ENCODE measurements at regions not wholly inside any gene's neighbourhood (a gene's known extent, or its start where the extent isn't known, plus 50 kb on each side); places are given as distances from the start of the nearest gene placed in this dataset.
A peak's percentile ranks its signal among the peaks of the same experiment; 100 is the strongest.

DNA sequence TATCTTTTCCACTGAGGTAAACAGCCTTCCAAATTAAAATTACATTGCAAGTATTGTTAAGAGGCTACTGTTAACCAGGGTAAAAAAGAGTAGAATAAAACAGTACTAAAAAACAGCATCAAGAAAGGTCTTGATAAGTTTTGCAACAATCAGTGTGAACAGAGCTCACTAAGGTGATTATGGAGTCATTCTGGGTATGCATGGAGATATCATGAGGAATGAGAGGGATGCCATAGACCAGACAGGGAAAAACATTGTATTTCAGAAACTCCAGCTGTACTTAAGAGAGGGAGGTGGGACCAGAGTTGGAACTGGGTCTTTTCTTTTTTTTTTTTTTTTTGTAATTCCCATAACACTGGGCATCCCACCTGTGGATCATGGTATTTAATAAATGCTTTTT is 549.6 kb downstream of the INHBA start:
- Mint-ChIP-seq H3K4me3 (ENCODE audit: unreplicated experiment) (no peak overlapping the region), H3K9me3 (ENCODE audit: unreplicated experiment) (no peaks in the 10 kb centered on the region), H3K27me3 (ENCODE audit: unreplicated experiment) (no peaks in the 10 kb centered on the region), H3K36me3 (ENCODE audit: unreplicated experiment) (no peaks in the 10 kb centered on the region), H3K27ac (ENCODE audit: unreplicated experiment) (no peak overlapping the region), H3K4me1 (ENCODE audit: unreplicated experiment) (peaks cover 11% of the 10 kb centered on the region)
- no peak for TF ChIP-seq CTCF (IDR thresholded peaks at IDR 0.05)
- DNase-seq (ENCODE audit: extremely low spot score, unreplicated experiment) = no peak

DNA sequence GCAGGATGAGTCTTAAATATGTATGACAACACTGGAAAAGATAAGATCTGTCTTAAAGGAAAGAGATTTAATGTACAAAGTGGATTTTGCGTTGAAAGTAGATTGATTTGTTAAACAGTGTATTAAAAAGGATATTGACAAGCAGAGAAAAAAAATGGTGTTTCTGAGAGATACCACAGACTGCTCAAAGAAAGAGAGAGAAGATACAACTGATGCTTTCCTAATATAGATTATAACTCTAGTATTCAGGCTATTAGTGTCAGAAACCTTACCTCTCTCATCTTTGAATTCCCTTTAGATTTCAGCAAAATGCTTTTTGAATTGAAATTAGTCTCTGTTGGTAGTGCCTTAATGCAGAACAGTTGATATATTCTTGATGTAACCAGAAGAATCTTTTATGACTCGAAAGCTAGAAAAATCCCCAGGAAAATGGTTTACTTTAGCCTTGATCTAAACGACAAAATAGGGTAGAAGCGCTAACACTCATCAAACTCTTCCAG is 550.7 kb downstream of the INHBA start:
- no peaks in the 10 kb centered on the region for H3K27me3 Mint-ChIP-seq (ENCODE audit: unreplicated experiment)
- no peaks in the 10 kb centered on the region for H3K9me3 Mint-ChIP-seq (ENCODE audit: unreplicated experiment)
- H3K36me3 Mint-ChIP-seq (ENCODE audit: unreplicated experiment) = no peaks in the 10 kb centered on the region
- peaks cover 19% of the 10 kb centered on the region for H3K4me1 Mint-ChIP-seq (ENCODE audit: unreplicated experiment)
- no peak overlapping the region for H3K4me3 Mint-ChIP-seq (ENCODE audit: unreplicated experiment)
- DNase-seq (ENCODE audit: extremely low spot score, unreplicated experiment) = no peak
- H3K27ac Mint-ChIP-seq (ENCODE audit: unreplicated experiment) = no peak overlapping the region
- TF ChIP-seq CTCF (IDR thresholded peaks at IDR 0.05) = no peak

DNA sequence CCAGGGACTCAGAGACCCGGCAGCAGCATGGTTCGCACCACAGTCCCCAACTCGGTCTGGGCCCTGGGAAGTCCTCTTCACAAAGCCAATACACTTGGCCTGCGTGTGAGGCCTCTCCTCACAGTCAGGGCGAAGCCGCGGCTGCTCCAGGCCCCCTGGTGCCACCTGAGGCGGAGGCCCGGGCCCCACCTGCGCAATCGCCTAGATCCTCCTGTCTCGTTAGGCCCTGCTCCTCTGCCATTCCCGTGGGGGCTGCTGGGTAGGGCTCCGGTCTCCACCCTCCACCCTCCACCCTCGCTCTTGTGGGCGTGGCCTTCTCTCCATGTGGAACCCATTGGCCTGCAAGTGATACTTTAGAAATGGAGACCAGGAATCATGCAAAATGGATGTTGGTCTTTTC is 553.3 kb downstream of the INHBA start:
- no peak overlapping the region for H3K27ac Mint-ChIP-seq (ENCODE audit: unreplicated experiment)
- no peak overlapping the region for H3K4me3 Mint-ChIP-seq (ENCODE audit: unreplicated experiment)
- H3K27me3 Mint-ChIP-seq (ENCODE audit: unreplicated experiment) = no peaks in the 10 kb centered on the region
- no peak for DNase-seq (ENCODE audit: extremely low spot score, unreplicated experiment)
- no peaks in the 10 kb centered on the region for H3K36me3 Mint-ChIP-seq (ENCODE audit: unreplicated experiment)
- H3K9me3 Mint-ChIP-seq (ENCODE audit: unreplicated experiment) = no peaks in the 10 kb centered on the region
- peaks cover 29% of the 10 kb centered on the region for H3K4me1 Mint-ChIP-seq (ENCODE audit: unreplicated experiment)
- TF ChIP-seq CTCF (IDR thresholded peaks at IDR 0.05) = no peak

DNA sequence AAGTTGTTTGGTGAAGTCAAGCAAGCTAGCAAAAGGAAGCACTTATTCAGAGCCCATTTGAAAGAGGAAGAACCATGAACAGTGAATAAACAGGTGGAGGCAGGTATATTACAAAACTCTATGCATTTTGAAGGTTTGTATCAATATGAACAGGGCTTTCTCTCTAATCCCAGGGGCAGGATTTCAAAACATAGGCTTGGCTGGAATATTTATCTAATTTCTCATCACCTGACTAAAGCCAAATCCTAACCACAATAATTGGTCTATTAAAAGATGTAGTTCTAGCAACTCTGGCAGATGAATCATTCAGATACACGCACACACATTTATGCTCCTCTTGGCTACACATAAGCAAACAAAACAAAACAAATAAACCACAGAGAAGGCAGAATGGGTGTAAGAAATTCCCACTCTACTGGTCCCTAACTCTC is 554.4 kb downstream of the INHBA start:
- Mint-ChIP-seq H3K27me3 (ENCODE audit: unreplicated experiment) (no peaks in the 10 kb centered on the region), H3K36me3 (ENCODE audit: unreplicated experiment) (no peaks in the 10 kb centered on the region), H3K27ac (ENCODE audit: unreplicated experiment) (peak overlapping the region; percentile 39), H3K4me3 (ENCODE audit: unreplicated experiment) (no peak overlapping the region), H3K9me3 (ENCODE audit: unreplicated experiment) (no peaks in the 10 kb centered on the region), H3K4me1 (ENCODE audit: unreplicated experiment) (peaks cover 29% of the 10 kb centered on the region)
- no peak for TF ChIP-seq CTCF (IDR thresholded peaks at IDR 0.05)
- no peak for DNase-seq (ENCODE audit: extremely low spot score, unreplicated experiment)

DNA sequence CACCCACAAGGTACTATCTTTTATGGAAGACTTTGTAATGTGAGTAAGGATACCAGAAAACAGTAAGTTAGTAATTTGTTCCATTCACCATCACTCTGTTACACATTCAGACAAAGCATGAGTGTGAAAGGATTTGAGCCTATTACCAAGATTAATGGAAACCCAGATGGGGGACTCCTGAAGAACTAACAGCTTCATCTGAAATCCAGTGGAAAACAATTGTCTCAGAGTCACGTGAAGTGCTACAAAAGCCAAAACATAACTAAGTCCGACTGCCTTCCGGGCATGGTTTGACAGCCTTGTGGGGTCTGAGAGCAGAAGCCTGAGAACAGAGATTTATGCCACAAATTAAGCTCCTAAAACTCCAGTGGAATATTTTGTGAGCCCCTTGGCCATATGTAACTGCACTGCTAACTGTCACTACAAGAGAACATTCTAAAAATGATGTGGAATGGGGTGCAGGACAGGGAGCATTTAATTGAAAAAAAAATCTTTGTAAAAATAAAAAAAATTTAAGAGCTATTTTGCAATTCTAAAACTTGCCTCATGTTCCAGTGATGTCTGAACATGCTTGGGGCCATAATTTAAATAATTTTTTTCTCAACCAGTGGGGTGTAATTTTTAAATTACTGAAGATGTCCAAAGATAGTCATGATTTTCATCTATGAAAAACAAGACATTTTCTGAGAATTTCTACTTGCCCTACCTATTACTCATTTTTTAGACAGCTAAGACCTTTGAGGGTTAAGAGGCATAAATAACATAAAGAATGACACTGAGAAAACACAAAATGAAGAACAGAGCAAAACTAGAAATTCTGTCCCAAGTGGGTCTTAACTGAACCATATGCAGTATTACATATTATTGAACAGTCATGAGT is 555.0 kb downstream of the INHBA start:
- H3K4me3 Mint-ChIP-seq (ENCODE audit: unreplicated experiment) = no peak overlapping the region
- no peaks in the 10 kb centered on the region for H3K36me3 Mint-ChIP-seq (ENCODE audit: unreplicated experiment)
- DNase-seq (ENCODE audit: extremely low spot score, unreplicated experiment) = no peak
- no peak for TF ChIP-seq CTCF (IDR thresholded peaks at IDR 0.05)
- H3K27ac Mint-ChIP-seq (ENCODE audit: unreplicated experiment) = peak overlapping the region; percentile 39
- no peaks in the 10 kb centered on the region for H3K9me3 Mint-ChIP-seq (ENCODE audit: unreplicated experiment)
- H3K27me3 Mint-ChIP-seq (ENCODE audit: unreplicated experiment) = no peaks in the 10 kb centered on the region
- peaks cover 29% of the 10 kb centered on the region for H3K4me1 Mint-ChIP-seq (ENCODE audit: unreplicated experiment)

Data from osteocyte (in vitro differentiated cells).